ENCODE measurements at regions not wholly inside any gene's neighbourhood (a gene's known extent, or its start where the extent isn't known, plus 50 kb on each side); places are given as distances from the start of the nearest gene placed in this dataset.

DNA sequence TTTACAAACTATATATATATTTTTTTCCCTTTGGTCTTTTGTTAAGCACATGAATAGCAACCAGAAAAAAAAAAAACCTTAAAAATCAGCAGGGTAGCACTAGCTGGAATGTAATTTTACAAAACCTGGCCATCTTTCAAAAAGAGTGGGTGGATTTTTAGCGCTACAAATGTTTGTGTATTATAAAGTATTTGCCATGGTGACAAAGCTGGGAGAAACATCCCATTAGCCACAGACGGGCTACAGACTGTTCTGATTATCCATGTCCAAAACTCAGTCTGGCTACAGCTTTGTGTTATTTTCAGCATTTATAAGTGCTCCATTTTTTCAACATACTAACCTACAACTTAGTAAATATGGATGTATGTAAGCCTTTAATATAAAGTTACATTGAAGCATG lies 249.5 kb upstream of the TANK start:
- peak; percentile 79 for DNase-seq
- no peak overlapping the region for H3K27ac ChIP-seq
- H3K36me3 ChIP-seq (replicated peaks) = no peaks in the 10 kb centered on the region
- no peak overlapping the region for H3K4me3 ChIP-seq (ENCODE audit: low read depth, low read length)
- in situ Hi-C loops (cut with HindIII; ENCODE audit: low pct_ligation_motif_present, low sequenced_read_pairs) = no loop called here
- TF ChIP-seq, protein P1, sequence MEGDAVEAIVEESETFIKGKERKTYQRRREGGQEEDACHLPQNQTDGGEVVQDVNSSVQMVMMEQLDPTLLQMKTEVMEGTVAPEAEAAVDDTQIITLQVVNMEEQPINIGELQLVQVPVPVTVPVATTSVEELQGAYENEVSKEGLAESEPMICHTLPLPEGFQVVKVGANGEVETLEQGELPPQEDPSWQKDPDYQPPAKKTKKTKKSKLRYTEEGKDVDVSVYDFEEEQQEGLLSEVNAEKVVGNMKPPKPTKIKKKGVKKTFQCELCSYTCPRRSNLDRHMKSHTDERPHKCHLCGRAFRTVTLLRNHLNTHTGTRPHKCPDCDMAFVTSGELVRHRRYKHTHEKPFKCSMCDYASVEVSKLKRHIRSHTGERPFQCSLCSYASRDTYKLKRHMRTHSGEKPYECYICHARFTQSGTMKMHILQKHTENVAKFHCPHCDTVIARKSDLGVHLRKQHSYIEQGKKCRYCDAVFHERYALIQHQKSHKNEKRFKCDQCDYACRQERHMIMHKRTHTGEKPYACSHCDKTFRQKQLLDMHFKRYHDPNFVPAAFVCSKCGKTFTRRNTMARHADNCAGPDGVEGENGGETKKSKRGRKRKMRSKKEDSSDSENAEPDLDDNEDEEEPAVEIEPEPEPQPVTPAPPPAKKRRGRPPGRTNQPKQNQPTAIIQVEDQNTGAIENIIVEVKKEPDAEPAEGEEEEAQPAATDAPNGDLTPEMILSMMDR (IDR thresholded peaks at IDR 0.05; ENCODE audit: low read depth, low read length, missing control alignments) = no peak
- H3K27me3 ChIP-seq (replicated peaks) = no peaks in the 10 kb centered on the region

DNA sequence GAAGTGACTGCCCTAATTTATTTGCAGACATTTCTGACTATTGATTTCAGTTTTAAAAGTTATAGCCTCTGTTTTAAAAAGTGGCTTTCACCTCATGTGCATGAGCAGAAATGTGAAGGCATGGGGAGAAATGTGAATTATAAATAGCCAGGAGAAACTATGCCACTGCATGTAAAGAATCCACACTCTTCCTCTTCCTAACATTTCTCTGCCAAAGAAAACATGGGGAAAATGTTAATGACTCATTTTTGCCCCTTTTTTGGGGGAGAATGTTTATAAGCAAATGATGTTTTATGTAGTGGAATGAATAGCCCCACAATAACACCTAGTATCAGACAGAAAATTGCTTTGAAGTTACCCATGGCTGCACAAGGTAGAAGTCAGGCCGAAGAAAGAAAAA lies 249.0 kb upstream of the TANK start:
- Histone ChIP-seq H3K4me3 (ENCODE audit: low read depth, low read length) (no peak overlapping the region), H3K27ac (no peak overlapping the region), H3K36me3 (replicated peaks) (no peaks in the 10 kb centered on the region), H3K27me3 (replicated peaks) (no peaks in the 10 kb centered on the region)
- in situ Hi-C loops (cut with HindIII; ENCODE audit: low pct_ligation_motif_present, low sequenced_read_pairs) = no loop called here
- DNase-seq = no peak
- TF ChIP-seq, protein P1 (IDR thresholded peaks at IDR 0.05; ENCODE audit: low read depth, low read length, missing control alignments) = no peak

DNA sequence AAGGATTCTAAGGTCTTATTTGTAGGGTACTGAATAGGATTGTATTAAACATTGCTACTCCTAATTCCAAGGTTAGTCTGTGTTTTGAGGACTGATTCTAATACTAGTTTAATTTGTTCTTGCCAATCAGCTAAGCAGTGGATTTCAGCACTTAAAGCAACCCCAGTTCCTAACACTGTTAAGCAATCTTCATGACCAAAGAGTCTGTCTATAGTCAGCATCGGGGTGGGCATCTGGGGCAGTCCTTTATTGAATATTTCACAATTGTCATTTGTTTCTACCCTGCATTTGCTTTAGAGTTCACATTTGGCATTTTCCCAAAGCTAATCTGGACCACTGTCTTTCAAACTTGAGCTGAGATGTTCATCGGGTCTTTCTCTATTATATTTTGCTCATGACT lies 248.0 kb upstream of the TANK start:
- in situ Hi-C loops (cut with HindIII; ENCODE audit: low pct_ligation_motif_present, low sequenced_read_pairs) = no loop called here
- no peak overlapping the region for H3K27ac ChIP-seq
- H3K27me3 ChIP-seq (replicated peaks) = no peaks in the 10 kb centered on the region
- TF ChIP-seq, protein P1 (IDR thresholded peaks at IDR 0.05; ENCODE audit: low read depth, low read length, missing control alignments) = no peak
- no peak for DNase-seq
- no peak overlapping the region for H3K4me3 ChIP-seq (ENCODE audit: low read depth, low read length)
- no peaks in the 10 kb centered on the region for H3K36me3 ChIP-seq (replicated peaks)

DNA sequence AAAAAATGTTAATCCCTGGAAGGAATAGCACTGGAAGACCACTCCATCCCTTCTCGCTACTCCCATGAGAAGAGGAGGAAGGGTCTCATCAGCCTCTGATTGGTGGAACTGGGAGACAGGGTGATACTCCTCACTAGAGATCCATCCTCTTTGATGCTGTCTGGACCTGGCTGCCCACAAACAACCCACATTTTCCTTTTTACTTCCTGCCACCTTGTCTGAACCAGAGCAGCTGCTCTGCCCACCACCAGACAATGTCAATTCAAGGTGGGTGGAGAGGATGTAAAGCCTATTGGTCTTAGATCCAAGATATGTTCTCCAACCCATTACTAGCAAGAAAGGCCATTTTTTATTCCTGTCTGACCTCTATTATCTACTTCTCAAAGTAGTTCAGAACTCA lies 246.9 kb upstream of the TANK start:
- no peak overlapping the region for H3K27ac ChIP-seq
- H3K27me3 ChIP-seq (replicated peaks) = no peaks in the 10 kb centered on the region
- DNase-seq = no peak
- H3K4me3 ChIP-seq (ENCODE audit: low read depth, low read length) = no peak overlapping the region
- TF ChIP-seq, protein P1 (IDR thresholded peaks at IDR 0.05; ENCODE audit: low read depth, low read length, missing control alignments) = no peak
- in situ Hi-C loops (cut with HindIII; ENCODE audit: low pct_ligation_motif_present, low sequenced_read_pairs) = no loop called here
- H3K36me3 ChIP-seq (replicated peaks) = no peaks in the 10 kb centered on the region

DNA sequence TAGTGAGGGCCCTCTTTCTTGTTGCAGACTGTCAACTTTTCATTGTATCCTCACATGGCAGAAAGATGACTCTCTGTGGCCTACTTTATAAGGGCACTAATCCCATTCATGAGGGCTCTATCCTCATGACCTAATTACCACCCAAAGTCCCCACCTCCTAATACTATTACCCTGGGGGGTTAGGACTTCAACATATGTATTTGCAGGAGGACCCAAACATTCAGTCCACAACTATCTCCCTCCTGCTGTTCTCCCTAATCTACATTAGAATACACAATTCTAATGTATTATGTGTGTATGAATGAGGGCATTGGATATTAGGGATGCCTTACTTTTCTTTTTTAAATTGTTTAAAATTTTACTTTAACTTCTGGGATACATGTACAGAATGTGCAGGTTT lies 246.0 kb upstream of the TANK start:
- TF ChIP-seq, protein P1 (IDR thresholded peaks at IDR 0.05; ENCODE audit: low read depth, low read length, missing control alignments) = no peak
- in situ Hi-C loops (cut with HindIII; ENCODE audit: low pct_ligation_motif_present, low sequenced_read_pairs) = no loop called here
- DNase-seq = no peak
- H3K4me3 ChIP-seq (ENCODE audit: low read depth, low read length) = no peak overlapping the region
- no peaks in the 10 kb centered on the region for H3K27me3 ChIP-seq (replicated peaks)
- H3K27ac ChIP-seq = no peak overlapping the region
- H3K36me3 ChIP-seq (replicated peaks) = no peaks in the 10 kb centered on the region

DNA sequence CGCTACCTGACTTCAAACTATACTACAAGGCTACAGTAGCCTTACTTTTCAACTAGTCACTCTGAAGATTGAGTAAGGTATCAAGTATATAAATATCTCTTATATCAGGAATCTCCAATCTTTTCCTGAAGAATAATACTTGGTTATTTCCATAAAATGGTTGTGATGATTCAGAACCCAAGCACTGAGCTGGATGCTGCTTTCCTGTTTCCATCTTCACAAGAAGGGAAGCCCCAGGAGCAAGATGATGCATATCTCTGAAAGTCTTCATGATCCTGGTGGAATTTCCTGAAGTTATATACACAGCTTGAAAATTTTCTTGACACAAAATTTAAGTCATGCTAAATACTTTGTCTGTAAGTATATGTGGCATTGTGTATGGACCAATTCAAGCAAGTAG lies 243.9 kb upstream of the TANK start:
- Histone ChIP-seq H3K4me3 (ENCODE audit: low read depth, low read length) (no peak overlapping the region), H3K36me3 (replicated peaks) (no peaks in the 10 kb centered on the region), H3K27me3 (replicated peaks) (no peaks in the 10 kb centered on the region), H3K27ac (no peak overlapping the region)
- no peak for DNase-seq
- in situ Hi-C loops (cut with HindIII; ENCODE audit: low pct_ligation_motif_present, low sequenced_read_pairs) = no loop called here
- TF ChIP-seq, protein P1 (IDR thresholded peaks at IDR 0.05; ENCODE audit: low read depth, low read length, missing control alignments) = no peak
